Kidney epithelial cell (primary cell): ENCODE measurements at regions not wholly inside any gene's neighbourhood (a gene's known extent, or its start where the extent isn't known, plus 50 kb on each side); places are given as distances from the start of the nearest gene placed in this dataset.

Experiments
- DNase-seq: peaks from one replicate; pipeline ENCODE4 v3.0.0-alpha.2; 2010; ENCODE audit warnings: low read depth
- H3K27me3 ChIP-seq: 2 replicates; pipeline ENCODE4 v1.6.0; 2011; ENCODE audit warnings: low read length; ENCODE audit not compliant: control insufficient read depth, insufficient read depth
- H3K36me3 ChIP-seq: 2 replicates; pipeline ENCODE4 v1.5.1; 2011; ENCODE audit warnings: low read length; ENCODE audit not compliant: control insufficient read depth, insufficient read depth
- H3K4me3 ChIP-seq: 2 replicates; pipeline ENCODE4 v1.5.1; 2011; ENCODE audit warnings: low read depth, mild to moderate bottlenecking, control low read depth, low read length
- CTCF ChIP-seq: IDR thresholded peaks from 2 replicates; pipeline ENCODE4 v1.5.1; 2011; ENCODE audit warnings: mild to moderate bottlenecking, moderate library complexity, low read length, control low read depth, inconsistent platforms; ENCODE audit not compliant: insufficient read depth, poor library complexity, severe bottlenecking

GRCh38 chr10:28929942-28930341 is 252.6 kb downstream of the BAMBI start:
- DNase-seq = no peak
- Histone ChIP-seq H3K27me3 (no peaks in the 10 kb centered on the region), H3K4me3 (no peak overlapping the region), H3K36me3 (no peaks in the 10 kb centered on the region)
- TF ChIP-seq CTCF = no peak

- Histone ChIP-seq H3K36me3 (no peaks in the 10 kb centered on the region), H3K27me3 (no peaks in the 10 kb centered on the region), H3K4me3 (no peak overlapping the region)
- no peak for DNase-seq
- no peak for TF ChIP-seq CTCF
These were observed 253.5 kb downstream of the BAMBI start for GRCh38 chr10:28930514-28931495.

GRCh38 chr10:28935061-28935460 is 257.7 kb downstream of the BAMBI start:
- H3K36me3 ChIP-seq = no peaks in the 10 kb centered on the region
- no peak for TF ChIP-seq CTCF
- no peak overlapping the region for H3K4me3 ChIP-seq
- no peak for DNase-seq
- H3K27me3 ChIP-seq = no peaks in the 10 kb centered on the region

GRCh38 chr10:28937959-28938358 is 260.6 kb downstream of the BAMBI start:
- DNase-seq = no peak
- H3K27me3 ChIP-seq = no peaks in the 10 kb centered on the region
- no peaks in the 10 kb centered on the region for H3K36me3 ChIP-seq
- no peak overlapping the region for H3K4me3 ChIP-seq
- no peak for TF ChIP-seq CTCF

GRCh38 chr10:28938745-28939144 is 261.4 kb downstream of the BAMBI start:
- no peaks in the 10 kb centered on the region for H3K36me3 ChIP-seq
- H3K27me3 ChIP-seq = no peaks in the 10 kb centered on the region
- TF ChIP-seq CTCF = no peak
- DNase-seq = no peak
- H3K4me3 ChIP-seq = no peak overlapping the region
